Loucy (cell line): ENCODE measurements at regions not wholly inside any gene's neighbourhood (a gene's known extent, or its start where the extent isn't known, plus 50 kb on each side); places are given as distances from the start of the nearest gene placed in this dataset.

ENCODE experiments used
- H2AFZ ChIP-seq: fragments of 200-600 bp; sonication (generic); 2 replicates; pipeline ENCODE4 v1.6.0; 2016; ENCODE audit warnings: antibody characterized with exemption, mild to moderate bottlenecking, low read length, moderate library complexity
- H3F3A ChIP-seq: fragments of 200-600 bp; 2 replicates; pipeline ENCODE4 v1.6.0; 2016; ENCODE audit warnings: antibody characterized with exemption, low read depth, mild to moderate bottlenecking
- H3K27me3 ChIP-seq: fragments of 200-600 bp; sonication (generic); 2 replicates; pipeline ENCODE4 v1.6.1; 2014; ENCODE audit warnings: low read length, mild to moderate bottlenecking; ENCODE audit not compliant: insufficient read depth, poor library complexity, severe bottlenecking
- H3K36me3 ChIP-seq: fragments of 200-600 bp; sonication (generic); 2 replicates; pipeline ENCODE4 v1.6.1; 2016; ENCODE audit warnings: low read length; ENCODE audit not compliant: insufficient read depth
- H3K4me1 ChIP-seq: fragments of 200-600 bp; sonication (generic); 2 replicates; pipeline ENCODE4 v1.5.1; 2014; ENCODE audit warnings: low read length, mild to moderate bottlenecking; ENCODE audit not compliant: insufficient read depth, poor library complexity, severe bottlenecking
- H3K4me2 ChIP-seq: fragments of 200-600 bp; sonication (generic); 2 replicates; pipeline ENCODE4 v1.6.0; 2014; ENCODE audit warnings: antibody characterized with exemption, low read length, low read depth, mild to moderate bottlenecking; ENCODE audit not compliant: poor library complexity, severe bottlenecking
- H3K4me3 ChIP-seq: fragments of 200-600 bp; sonication (generic); 2 replicates; pipeline ENCODE4 v1.5.1; 2014; ENCODE audit warnings: low read length, mild to moderate bottlenecking, mixed read lengths; ENCODE audit not compliant: poor library complexity, severe bottlenecking
- H3K79me2 ChIP-seq: fragments of 200-600 bp; sonication (generic); 2 replicates; pipeline ENCODE4 v1.6.1; 2014; ENCODE audit warnings: low read length; ENCODE audit not compliant: insufficient read depth
- H3K9ac ChIP-seq: fragments of 200-600 bp; sonication (generic); 2 replicates; pipeline ENCODE4 v1.6.0; 2014; ENCODE audit warnings: mild to moderate bottlenecking, low read depth, low read length, moderate library complexity; ENCODE audit not compliant: poor library complexity, severe bottlenecking
- H3K9me2 ChIP-seq: fragments of 200-600 bp; sonication (generic); replicated peaks from 2 replicates; pipeline ENCODE4 v1.6.1; 2016; ENCODE audit warnings: low read depth, low read length, mixed read lengths
- H3K9me3 ChIP-seq: fragments of 200-600 bp; sonication (generic); 2 replicates; pipeline ENCODE4 v1.6.1; 2014; ENCODE audit warnings: mild to moderate bottlenecking, antibody characterized with exemption, low read length, low read depth; ENCODE audit not compliant: insufficient read depth
- H4K20me1 ChIP-seq: fragments of 200-600 bp; sonication (generic); 2 replicates; pipeline ENCODE4 v1.6.0; 2014; ENCODE audit warnings: antibody characterized with exemption, low read length, mild to moderate bottlenecking; ENCODE audit not compliant: insufficient read depth, poor library complexity, severe bottlenecking
- CTCF ChIP-seq: fragments of 200-600 bp; sonication (generic); conservative IDR thresholded peaks from 2 replicates; pipeline ENCODE4 v1.5.1; 2014; ENCODE audit warnings: mild to moderate bottlenecking, antibody characterized with exemption, low read length
- EZH2phosphoT487 ChIP-seq: fragments of 200-600 bp; IDR thresholded peaks from 2 replicates; pipeline ENCODE4 v1.6.1; 2018; ENCODE audit warnings: antibody characterized with exemption, mild to moderate bottlenecking, moderate library complexity, borderline replicate concordance

- Histone ChIP-seq H3K79me2 (no peaks in the 10 kb centered on the region), H3F3A (no peaks in the 10 kb centered on the region), H2AFZ (no peak overlapping the region), H3K9ac (no peak overlapping the region), H3K27me3 (peaks cover 7% of the 10 kb centered on the region), H3K4me2 (no peak overlapping the region), H3K9me3 (no peaks in the 10 kb centered on the region), H3K4me1 (no peaks in the 10 kb centered on the region), H3K9me2 (no peaks in the 10 kb centered on the region), H3K36me3 (no peaks in the 10 kb centered on the region), H3K4me3 (no peak overlapping the region), H4K20me1 (no peaks in the 10 kb centered on the region)
- TF ChIP-seq EZH2phosphoT487 = no peak
- no peak for TF ChIP-seq CTCF
Observed at GRCh38 chr4:159495515-159496236, 392.8 kb downstream of the RAPGEF2 start.

- Histone ChIP-seq H3F3A (no peaks in the 10 kb centered on the region), H3K4me2 (no peak overlapping the region), H3K27me3 (peaks cover 7% of the 10 kb centered on the region), H3K4me1 (no peaks in the 10 kb centered on the region), H2AFZ (no peak overlapping the region), H3K9me3 (no peaks in the 10 kb centered on the region), H3K9ac (no peak overlapping the region), H3K36me3 (no peaks in the 10 kb centered on the region), H3K4me3 (no peak overlapping the region), H3K9me2 (no peaks in the 10 kb centered on the region), H4K20me1 (no peaks in the 10 kb centered on the region), H3K79me2 (no peaks in the 10 kb centered on the region)
- TF ChIP-seq EZH2phosphoT487 (no peak), CTCF (no peak)
Observed at GRCh38 chr4:159496248-159496647, 393.4 kb downstream of the RAPGEF2 start.

- H4K20me1 ChIP-seq = no peaks in the 10 kb centered on the region
- TF ChIP-seq EZH2phosphoT487 = no peak
- no peak for TF ChIP-seq CTCF
- no peaks in the 10 kb centered on the region for H3K9me2 ChIP-seq
- peaks cover 7% of the 10 kb centered on the region for H3K27me3 ChIP-seq
- H3K36me3 ChIP-seq = no peaks in the 10 kb centered on the region
- H3K79me2 ChIP-seq = no peaks in the 10 kb centered on the region
- H3K4me2 ChIP-seq = no peak overlapping the region
- no peaks in the 10 kb centered on the region for H3K4me1 ChIP-seq
- no peaks in the 10 kb centered on the region for H3K9me3 ChIP-seq
- H3F3A ChIP-seq = no peaks in the 10 kb centered on the region
- no peak overlapping the region for H3K4me3 ChIP-seq
- no peak overlapping the region for H2AFZ ChIP-seq
- H3K9ac ChIP-seq = no peak overlapping the region
Observed at GRCh38 chr4:159497936-159498335, 395.1 kb downstream of the RAPGEF2 start.
